Lung (tissue), 11 donors: ENCODE measurements at regions not wholly inside any gene's neighbourhood (a gene's known extent, or its start where the extent isn't known, plus 50 kb on each side); places are given as distances from the start of the nearest gene placed in this dataset.

Experiments used
- ATAC-seq: fragments of 200-7000 bp; cut with Tn5 transposase; one replicate; pipeline ENCODE4 v1.9.1; 2020; ENCODE audit warnings: moderate number of reproducible peaks; ENCODE audit not compliant: insufficient read depth, low FRiP score
- DNase-seq, 3 donors: peaks; one replicate each; pipeline ENCODE4 v3.0.0-alpha.2; 2013 to 2017
- H3K27ac ChIP-seq, 2 donors: one replicate each; pipeline ENCODE4 v1.5.1; 2013; ENCODE audit warnings: mild to moderate bottlenecking in 2 of 2, moderate library complexity in 2 of 2, control low read depth in 1 of 2, inconsistent platforms in 1 of 2, low read depth in 1 of 2, low read length in 1 of 2
- H3K27me3 ChIP-seq, 3 donors: one replicate each; pipeline ENCODE4 v1.5.1; 2013; ENCODE audit warnings: low read length in 2 of 3; ENCODE audit not compliant: control insufficient read depth in 3 of 3, insufficient read depth in 3 of 3
- H3K36me3 ChIP-seq, 4 donors: one replicate each; pipeline ENCODE4 v1.5.1; 2013; ENCODE audit warnings: low read length in 4 of 4, mild to moderate bottlenecking in 1 of 4, moderate library complexity in 1 of 4; ENCODE audit not compliant: control insufficient read depth in 4 of 4, insufficient read depth in 4 of 4
- H3K4me1 ChIP-seq, 5 donors: one replicate each; pipeline ENCODE4 v1.5.1; 2013; ENCODE audit warnings: low read length in 5 of 5, mild to moderate bottlenecking in 2 of 5, moderate library complexity in 1 of 5; ENCODE audit not compliant: control insufficient read depth in 5 of 5, insufficient read depth in 5 of 5
- H3K4me3 ChIP-seq: one replicate; pipeline ENCODE4 v1.5.1; 2013; ENCODE audit warnings: mild to moderate bottlenecking, control low read depth, moderate library complexity
- H3K9ac ChIP-seq, 2 donors: one replicate each; pipeline ENCODE4 v1.5.1; 2013; ENCODE audit warnings: low read length in 2 of 2, control low read depth in 1 of 2; ENCODE audit not compliant: insufficient read depth in 1 of 2
- H3K9me3 ChIP-seq, 4 donors: one replicate each; pipeline ENCODE4 v1.5.1; 2013; ENCODE audit warnings: low read length in 3 of 4, mild to moderate bottlenecking in 1 of 4, moderate library complexity in 1 of 4; ENCODE audit not compliant: control insufficient read depth in 4 of 4, insufficient read depth in 3 of 4
- CTCF ChIP-seq: IDR thresholded peaks from 2 replicates; pipeline ENCODE4 v1.5.1; 2012; ENCODE audit warnings: mild to moderate bottlenecking; ENCODE audit errors: control extremely low read depth, extremely low read depth
- WGBS, 2 donors: extraction: QIAGEN DNeasy Blood & Tissue Kit; methylation state at CpG; one replicate each; pipeline ENCODE4 v1.1.7; 2013; 5-methylcytosine and 5-hydroxymethylcytosine counted together
- donor health status: control.
- donor health status: control.
- donor health status: Bipolar disorder and iron deficiency.
- donor health status: healthy.
- donor health status: DM: yes; HTN: yes; CAD: no.

- Histone ChIP-seq H3K9ac (no peak overlapping the region), H3K36me3 (no peaks in the 10 kb centered on the region), H3K27me3 (peaks cover 0 to 3% (median 0%) of the 10 kb centered on the region in 3 donors), H3K4me1 (no peaks in the 10 kb centered on the region), H3K9me3 (no peaks in the 10 kb centered on the region), H3K27ac (no peak overlapping the region), H3K4me3 (no peak overlapping the region)
- no peak for TF ChIP-seq CTCF
- DNase-seq (no peak), ATAC-seq (no peak)
- WGBS, 2 donors: 74 to 80% methylated on average over 5 of the region's 5 CpGs
Observed at GRCh38 chr2:71891155-71891554, 256.5 kb downstream of the CYP26B1 start.

- DNase-seq: peak in 1 of 3 donors; percentile 20
- peak; percentile 25 for ATAC-seq
- no peak overlapping the region for H3K9ac ChIP-seq
- H3K27ac ChIP-seq: no peak overlapping the region
- H3K4me3 ChIP-seq: no peak overlapping the region
- TF ChIP-seq CTCF: no peak
- H3K4me1 ChIP-seq: no peaks in the 10 kb centered on the region
- H3K36me3 ChIP-seq: no peaks in the 10 kb centered on the region
- peaks cover 0 to 3% (median 0%) of the 10 kb centered on the region in 3 donors for H3K27me3 ChIP-seq
- H3K9me3 ChIP-seq: no peaks in the 10 kb centered on the region
- 87 to 92% methylated on average over 5 of the region's 5 CpGs for WGBS, 2 donors
Observed at GRCh38 chr2:71889759-71890684, 257.6 kb downstream of the CYP26B1 start.

- no peaks in the 10 kb centered on the region for H3K36me3 ChIP-seq
- ATAC-seq (no peak), DNase-seq (no peak)
- H3K9ac ChIP-seq: no peak overlapping the region
- H3K4me1 ChIP-seq: peaks cover 0 to 3% (median 0%) of the 10 kb centered on the region in 5 donors
- no peak for TF ChIP-seq CTCF
- WGBS, 2 donors: 82 to 90% methylated on average over 4 of the region's 4 CpGs
- no peak overlapping the region for H3K27ac ChIP-seq
- H3K27me3 ChIP-seq: peaks cover 0 to 3% (median 0%) of the 10 kb centered on the region in 3 donors
- H3K9me3 ChIP-seq: peaks cover 0 to 5% (median 1%) of the 10 kb centered on the region in 4 donors
- no peak overlapping the region for H3K4me3 ChIP-seq
Observed at GRCh38 chr2:71888751-71889445, 258.8 kb downstream of the CYP26B1 start.
